GM12891 (cell line): ENCODE measurements at regions not wholly inside any gene's neighbourhood (a gene's known extent, or its start where the extent isn't known, plus 50 kb on each side); places are given as distances from the start of the nearest gene placed in this dataset.

Experiments used
- PAX5 ChIP-seq: IDR thresholded peaks from 2 replicates; pipeline ENCODE4 v1.6.1; 2011; ENCODE audit warnings: low read length, moderate library complexity, mild to moderate bottlenecking; ENCODE audit not compliant: insufficient read depth, severe bottlenecking
- POLR2A ChIP-seq: IDR thresholded peaks from 2 replicates; pipeline ENCODE4 v1.6.1; 2011; ENCODE audit warnings: low read depth, low read length, control low read depth
- POLR2AphosphoS5 ChIP-seq: IDR thresholded peaks from 2 replicates; pipeline ENCODE4 v1.6.1; 2011; ENCODE audit warnings: low read depth, low read length, control low read depth
- POU2F2 ChIP-seq: IDR thresholded peaks from 2 replicates; pipeline ENCODE4 v1.6.1; 2011; ENCODE audit warnings: low read depth, mild to moderate bottlenecking, control low read depth, low read length, moderate library complexity
- SPI1 ChIP-seq: IDR thresholded peaks from 2 replicates; pipeline ENCODE4 v1.6.1; 2011; ENCODE audit warnings: low read depth, low read length, control low read depth
- TAF1 ChIP-seq: IDR thresholded peaks from 2 replicates; pipeline ENCODE4 v1.6.1; 2011; ENCODE audit warnings: low read depth, low read length, control low read depth

- no peak for TF ChIP-seq POLR2A
- TF ChIP-seq POLR2AphosphoS5, result no peak
- TF ChIP-seq TAF1, result no peak
- TF ChIP-seq PAX5, result no peak
- no peak for TF ChIP-seq SPI1
- no peak for TF ChIP-seq POU2F2
Measured at GRCh38 chr17:36720131-36720530, 118.7 kb downstream of the MRM1 start.
